NCI-H748 treated with DMSO at 0.1 percent for 48 hours (cell line): ENCODE measurements at regions not wholly inside any gene's neighbourhood (a gene's known extent, or its start where the extent isn't known, plus 50 kb on each side); places are given as distances from the start of the nearest gene placed in this dataset.
"Not testable (repeated sequence)": the region's sequence is repeated elsewhere in the genome, so short reads cannot be mapped to it uniquely, and the experiment has no call there.

Source experiments
- DNase-seq: peaks from one replicate; lab custom pipeline; 2025; lab: John Stamatoyannopoulos, UW

DNA sequence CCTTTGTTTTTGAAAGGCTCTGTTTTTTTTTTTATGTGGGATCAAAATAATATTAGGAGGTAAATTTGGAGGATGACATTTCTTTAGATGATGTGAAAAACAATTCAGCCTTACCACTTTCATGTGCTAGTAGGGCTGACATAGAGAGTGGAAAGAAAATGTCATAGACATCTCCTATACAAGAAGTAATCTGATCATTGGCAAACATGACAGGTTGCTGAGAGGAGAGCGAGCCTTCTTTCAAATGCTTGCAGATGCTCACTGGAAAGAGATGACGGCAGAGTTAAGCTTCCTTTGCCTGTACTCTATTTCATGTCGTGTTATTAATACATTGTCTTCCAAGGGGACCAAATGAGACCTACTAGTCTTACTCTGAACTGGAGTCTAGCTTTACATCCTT lies 160.1 kb upstream of the DAP start:
- no peak for DNase-seq

DNA sequence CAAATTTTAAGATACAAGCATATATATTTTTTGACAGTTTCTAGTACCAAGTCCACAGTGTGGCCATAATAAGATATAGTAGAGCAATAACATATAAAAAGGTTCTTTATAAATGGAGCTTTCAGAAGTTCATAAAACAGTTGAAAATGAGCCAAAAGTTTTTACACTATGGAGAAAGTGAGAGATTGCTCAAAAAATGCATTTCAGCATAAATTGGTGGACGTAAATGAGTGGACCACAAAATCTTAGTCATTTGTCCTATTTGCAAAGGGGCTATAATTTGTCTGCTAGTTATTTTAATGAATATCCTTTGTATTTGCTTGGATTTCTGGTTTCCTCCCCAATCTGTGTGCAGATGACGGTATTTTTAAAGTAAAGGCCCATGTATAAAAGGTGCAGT lies 159.4 kb upstream of the DAP start:
- no peak for DNase-seq

DNA sequence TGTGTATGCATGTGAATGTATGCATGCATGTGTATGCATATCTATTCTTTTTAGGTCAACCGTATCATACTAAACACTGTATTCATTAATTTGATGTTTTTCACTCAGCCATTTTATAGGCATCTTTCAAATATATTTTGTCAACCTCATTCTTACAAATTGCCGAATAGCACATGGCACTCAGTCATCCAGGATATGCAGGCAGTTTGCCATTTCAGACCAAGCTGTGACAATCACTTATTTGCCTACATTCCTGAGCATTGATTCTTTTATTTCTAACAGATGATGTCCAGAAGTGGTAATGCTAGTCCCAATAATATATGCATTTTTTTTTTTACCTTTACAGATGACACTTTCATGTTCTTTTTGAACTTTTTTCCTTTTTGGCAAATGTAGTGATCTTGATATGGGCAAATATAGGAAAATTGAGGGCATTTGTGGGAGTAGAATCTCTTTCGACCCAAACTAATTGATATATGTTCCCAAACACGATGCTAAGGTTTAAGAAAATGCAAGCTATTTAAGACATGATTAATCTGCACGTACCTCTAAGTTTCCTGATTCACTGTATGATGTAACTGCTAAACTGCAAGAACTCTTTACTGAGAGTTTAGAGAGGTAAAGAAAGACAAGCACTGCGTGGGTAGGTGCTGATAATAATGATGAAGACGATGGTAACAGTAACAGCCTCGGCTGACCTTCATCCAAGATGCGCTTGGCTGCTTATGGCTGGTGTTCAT lies 153.9 kb upstream of the DAP start:
- no peak for DNase-seq

DNA sequence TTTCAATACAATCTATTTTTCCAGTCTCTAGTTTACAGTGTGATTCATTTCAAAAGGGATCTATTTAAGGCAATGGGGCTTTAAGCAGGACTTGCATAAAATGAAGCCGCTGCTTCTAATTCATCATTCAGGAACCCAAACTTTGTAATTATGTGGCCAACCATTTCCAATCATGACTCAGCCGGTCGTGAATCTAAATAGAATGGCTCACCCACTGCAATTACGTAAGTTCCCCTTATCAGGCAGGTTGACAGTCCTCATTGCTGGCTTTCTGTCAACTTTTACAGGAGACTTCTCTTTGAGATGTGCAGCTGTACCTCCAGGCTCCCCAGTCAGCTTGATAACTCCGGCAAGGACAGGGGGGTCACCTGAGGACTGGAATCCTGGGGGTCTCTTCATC lies 152.8 kb upstream of the DAP start:
- DNase-seq: no peak

DNA sequence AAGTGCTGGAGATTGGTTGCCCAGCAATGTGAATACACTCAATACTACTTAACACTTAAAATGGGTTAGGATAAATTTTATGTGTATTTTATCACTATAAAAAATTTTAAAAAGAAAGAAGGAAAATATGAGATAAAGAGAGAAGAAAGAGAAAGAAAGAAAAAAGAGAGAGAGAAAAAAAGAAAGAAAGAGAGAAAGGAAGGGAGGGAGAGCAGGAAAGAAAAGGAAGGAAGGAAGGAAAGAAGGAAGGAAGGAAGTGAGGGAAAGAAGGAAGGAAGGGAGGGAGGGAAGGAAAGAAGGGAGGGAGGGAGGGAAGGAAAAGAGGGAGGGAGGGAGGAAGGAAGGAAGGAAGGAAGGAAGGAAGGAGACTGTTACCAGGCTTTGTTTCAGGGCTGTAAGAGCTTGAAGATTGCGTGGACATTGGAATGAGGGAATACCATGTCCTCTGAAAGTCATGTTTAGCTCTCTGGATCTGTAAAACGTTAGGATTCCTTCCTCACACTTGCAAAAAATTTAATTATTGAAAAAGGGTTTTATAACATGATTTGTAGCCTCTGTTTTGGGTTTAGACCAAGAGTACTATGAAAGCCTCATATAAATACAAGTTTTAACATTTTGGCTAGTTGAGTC lies 152.3 kb upstream of the DAP start:
- DNase-seq: no peak

DNA sequence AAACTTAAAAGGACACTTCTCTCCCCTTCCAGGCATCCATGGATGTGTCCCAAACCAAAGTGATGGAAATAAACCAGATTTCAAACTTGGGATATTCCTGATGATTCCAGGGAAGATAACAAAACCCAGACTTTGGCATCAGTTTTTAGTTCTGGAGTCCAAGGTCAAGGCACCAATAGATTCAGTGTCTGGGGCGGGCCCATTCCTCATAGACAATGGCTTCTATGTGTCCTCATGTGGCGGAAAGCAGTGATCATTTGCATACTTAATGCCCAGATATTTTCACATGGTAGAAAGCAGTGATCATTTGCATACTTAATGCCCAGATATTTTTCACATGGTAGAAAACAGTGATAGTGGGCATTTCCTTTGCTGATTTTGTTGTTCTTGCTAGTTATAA lies 151.4 kb upstream of the DAP start:
- DNase-seq: no peak

DNA sequence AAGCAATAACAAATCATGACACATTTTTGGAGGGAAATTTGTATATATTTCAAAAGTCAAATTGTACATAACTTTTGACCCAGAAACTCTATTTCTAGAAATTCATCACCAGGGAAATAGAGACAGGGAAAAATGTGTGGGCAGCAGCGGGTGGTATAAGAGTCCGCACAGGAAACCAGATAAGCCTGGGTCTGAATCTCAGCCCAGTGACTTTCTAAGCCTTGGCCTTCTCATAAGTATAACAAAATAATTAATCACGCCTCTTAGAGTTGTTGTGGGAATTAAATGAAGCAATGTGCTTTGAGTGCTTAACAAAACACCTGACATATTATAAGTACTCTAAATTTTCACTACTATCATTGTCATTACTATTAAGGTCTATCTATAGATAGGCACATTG lies 149.2 kb upstream of the DAP start:
- DNase-seq: no peak

DNA sequence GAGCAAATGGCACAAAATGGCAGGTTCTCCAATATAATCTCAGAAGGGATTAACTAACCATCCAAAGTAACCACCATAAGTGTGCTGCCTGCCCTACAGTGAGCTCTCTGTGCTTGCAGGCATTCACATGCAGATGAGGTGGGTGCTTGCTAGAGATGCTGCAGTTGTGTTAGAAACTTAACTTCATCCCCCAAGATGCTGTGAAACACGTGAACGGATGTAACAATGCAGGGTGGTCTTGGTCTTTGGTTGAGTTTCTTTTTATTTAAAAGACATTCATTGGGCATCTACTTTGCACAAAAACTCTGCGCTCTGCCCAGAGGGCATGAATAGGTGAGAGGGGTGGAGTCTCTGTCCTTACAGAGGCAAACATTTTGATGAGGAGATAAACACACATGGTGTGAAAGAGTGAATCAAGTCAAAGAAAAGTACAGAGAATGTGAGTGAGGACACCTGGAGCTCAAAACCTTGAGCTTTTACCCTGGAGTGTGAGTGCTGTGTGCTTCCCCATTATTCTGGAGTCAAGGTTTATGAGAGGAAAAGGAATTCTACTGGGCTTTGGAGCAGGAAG lies 143.9 kb upstream of the DAP start:
- no peak for DNase-seq

DNA sequence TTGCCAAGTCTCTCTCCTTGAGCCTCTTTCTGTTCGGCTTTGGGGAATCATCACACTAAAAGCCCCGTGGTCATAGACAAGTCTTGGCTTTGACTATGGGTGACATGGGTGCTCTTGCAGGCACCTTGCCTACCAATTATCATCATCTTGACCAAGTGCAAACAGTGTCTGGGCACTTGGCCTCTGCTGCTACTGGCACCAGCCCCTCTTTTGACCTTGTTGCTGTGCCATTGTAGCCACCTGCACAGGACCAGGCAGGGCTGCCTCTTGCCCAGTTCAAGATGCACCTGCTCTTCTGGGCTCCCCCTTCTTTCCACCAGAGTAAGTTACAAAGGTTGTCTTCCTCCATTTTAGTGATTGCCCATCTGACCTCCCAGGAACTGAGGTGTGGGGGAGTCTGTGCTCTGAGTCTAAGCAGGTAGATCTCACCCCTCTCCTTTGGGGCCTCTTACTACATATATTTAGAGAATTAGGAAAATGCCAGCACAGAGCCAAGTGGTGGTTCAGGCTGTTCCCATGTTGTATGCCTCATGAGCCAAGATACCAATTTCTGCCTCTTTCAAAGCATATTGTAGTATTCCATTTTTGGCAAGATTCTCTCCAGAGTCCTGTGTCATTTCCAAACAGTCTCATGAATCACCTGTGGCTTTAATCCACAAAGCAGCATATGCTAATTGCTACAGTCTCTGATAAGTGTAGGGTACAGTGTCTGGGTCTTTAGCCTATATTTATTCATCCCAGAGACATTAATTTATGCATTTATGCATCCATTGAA lies 142.9 kb upstream of the DAP start:
- DNase-seq: no peak

DNA sequence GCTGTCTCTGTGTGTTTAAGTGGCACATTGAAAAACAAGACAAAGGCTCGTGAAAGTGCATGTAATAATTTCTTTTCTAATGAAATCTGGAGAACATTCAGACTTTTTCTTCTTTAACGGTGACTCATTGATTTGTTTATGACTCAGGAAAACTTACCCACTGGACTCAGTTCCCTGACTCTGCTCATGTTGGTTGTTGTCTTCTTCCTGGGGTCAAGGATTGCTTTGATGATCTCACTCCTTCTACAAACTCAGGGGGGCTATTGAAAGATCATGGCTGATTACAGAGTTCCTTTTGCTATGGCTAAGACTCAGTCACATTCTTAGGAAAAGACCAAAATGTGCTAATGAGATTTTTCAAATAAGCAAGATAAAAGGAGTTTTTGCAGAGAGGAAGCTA lies 141.1 kb upstream of the DAP start:
- no peak for DNase-seq

DNA sequence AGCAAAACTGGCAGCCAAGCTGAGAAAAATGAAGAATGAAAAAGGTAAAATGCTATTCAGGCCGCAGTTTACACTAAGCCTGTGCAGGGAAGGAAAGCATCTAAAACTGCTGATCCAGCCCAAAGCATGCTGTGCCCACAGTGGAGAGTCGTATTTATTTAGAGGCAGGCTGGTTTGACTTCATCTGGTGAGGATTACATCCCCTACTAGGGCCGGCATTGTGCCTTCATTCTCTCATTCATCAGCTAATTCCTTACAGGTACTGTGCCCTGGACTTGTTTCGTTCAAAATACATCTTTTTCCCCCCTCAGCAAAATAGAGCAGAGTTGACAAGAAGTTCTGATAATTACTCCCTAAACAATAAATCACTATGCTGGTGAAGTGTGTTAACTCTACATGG lies 137.5 kb upstream of the DAP start:
- DNase-seq: no peak

DNA sequence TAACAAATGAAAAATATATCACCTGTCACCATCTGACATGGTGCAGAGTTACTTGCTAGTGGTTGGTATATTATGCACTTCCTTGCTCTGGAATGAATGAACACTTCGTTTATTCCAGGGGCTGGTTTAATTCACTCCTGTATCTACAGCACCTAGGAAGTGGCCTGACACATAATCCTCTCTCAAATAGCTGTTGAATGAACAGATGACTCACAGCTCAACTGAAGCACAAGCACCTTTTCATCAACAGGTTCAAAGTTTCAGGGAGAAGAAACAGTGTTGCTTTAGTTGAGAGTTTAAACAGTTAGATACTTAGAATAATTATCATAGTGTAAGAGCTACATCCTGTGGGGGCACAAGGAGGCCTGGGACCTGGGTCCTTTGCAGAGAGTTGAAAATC lies 135.0 kb upstream of the DAP start:
- no peak for DNase-seq

DNA sequence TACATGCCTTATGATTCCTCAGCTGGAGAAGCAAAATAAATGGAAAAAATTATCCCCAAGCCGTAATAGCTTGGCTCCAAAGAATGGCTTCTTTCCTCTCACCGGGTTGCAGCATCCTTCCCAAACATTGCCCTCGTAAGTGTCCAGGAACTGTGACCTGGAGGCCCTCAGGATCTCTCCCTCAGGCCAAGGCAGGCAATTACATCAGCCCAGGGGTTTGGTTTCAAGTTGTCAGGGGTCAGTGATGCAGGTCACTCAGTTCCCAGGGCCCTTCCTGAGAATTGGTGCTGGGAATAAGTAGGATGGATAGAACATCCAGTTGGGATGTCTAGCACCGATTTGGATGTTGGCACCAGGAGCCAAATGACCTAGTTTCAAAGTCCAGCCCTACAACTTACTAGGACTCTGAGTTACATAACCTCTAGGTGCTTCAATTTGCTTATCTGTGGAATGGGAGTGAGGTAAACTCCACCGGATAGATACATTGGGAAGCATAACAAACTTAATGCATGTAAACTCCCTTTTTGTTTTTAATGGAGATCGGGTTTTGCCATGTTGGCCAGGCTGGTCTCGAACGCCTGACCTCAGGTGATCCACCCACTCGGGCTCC lies 133.5 kb upstream of the DAP start:
- no peak for DNase-seq

DNA sequence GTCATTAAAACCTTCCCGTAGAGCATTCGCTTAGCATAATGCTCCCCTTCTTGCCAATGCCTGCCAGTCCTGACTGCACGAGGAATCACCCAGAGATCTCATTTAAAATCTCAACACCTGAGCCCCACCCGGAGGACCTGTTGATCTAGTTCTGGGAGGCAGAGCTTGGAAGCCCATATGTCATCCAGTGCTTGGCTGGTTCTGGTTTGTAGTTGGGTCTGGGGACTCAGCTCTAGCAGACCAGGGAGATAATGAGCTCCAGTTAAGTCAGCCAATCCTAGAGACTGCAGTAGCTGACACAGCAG lies 131.8 kb upstream of the DAP start:
- no peak for DNase-seq

DNA sequence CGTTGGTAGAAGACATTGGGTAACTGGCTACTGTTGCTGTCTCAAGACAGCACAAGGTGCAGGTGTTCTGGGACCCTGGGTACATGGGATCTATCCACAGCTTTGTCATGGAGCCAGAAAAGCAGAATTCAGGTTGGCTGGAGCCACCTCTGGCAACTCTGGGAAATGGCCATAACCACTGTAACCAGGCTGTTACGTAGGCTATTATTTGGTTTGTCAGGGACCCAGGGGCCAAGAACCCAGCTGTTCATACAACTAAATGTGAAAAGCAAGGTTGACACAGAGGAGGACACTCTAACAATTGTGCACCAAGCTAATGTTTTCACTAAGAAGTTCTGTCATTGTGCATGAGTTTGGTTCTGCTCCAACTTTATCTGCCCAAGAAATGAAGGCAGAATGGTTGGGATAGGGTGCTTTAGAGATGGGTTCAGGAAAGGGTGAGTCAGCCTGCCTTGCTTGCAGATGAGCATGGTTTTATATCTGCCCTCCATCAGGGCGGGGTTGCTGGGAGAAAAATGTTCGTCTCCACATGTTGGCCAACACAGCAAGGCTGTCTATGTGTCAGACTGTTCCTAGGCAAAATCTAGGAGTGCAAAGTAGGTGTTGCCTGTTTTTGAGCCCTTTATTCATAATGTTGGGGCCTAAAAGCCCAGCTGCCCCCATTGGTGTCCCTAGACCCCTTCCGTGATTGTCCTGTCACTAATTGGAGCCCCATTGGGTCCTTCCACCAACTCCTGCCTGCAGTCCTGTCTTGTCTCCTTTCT lies 131.3 kb upstream of the DAP start:
- DNase-seq: no peak

DNA sequence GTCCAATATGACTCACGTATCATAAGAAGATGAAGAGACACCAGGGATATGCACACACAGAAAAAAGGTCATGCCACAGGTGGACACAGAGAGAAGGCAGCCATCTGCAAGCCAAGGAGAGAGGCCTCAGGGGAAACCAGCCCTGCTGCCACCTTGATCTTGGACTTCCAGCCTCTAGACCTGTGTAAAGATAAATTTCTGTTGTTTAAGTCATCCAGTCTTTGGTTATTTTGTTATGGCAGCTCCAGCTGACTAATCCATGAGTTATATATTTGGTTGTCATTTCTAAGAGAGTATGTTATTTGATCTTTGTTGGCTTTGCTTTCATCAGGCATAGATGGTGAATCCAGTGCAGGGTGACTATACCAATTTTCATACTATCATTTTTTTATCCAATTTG lies 130.2 kb upstream of the DAP start:
- DNase-seq: no peak

DNA sequence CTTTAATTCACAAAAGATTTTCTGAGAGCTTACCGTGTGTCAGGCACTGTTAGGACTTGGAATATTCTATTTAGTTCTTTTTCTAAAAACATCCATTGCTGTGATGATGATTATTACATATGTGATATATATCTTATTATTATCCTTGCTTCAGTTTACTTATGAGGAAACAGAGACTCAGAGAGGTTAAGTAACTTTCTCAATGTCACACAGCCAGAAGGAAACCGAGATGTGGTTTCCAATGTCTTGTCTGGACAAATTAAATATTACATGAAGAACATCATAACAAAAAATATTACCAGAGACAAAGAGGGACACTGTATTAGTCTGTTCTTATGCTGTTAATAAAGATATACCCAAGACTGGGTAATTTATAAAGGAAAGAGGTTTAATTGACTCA lies 125.5 kb upstream of the DAP start:
- DNase-seq: no peak

DNA sequence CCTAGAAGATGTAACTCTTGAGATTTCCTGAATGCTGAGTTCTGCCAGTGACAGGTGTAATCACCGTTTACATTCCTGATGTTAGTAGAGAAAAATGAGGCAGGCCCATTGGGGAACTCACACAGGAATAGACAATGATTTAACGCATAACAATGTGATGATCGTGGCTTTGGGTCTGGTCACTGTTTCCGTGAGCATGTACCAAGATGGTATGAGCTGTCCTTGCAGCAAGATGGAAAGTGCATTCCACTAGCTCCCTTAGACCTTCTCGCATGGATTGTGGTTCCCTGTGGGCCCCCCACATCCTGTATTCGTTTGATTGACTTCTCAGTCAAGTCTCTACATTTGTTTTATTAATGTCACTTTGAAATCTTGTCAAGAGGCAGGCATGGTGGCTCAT lies 124.0 kb upstream of the DAP start:
- DNase-seq: no peak

DNA sequence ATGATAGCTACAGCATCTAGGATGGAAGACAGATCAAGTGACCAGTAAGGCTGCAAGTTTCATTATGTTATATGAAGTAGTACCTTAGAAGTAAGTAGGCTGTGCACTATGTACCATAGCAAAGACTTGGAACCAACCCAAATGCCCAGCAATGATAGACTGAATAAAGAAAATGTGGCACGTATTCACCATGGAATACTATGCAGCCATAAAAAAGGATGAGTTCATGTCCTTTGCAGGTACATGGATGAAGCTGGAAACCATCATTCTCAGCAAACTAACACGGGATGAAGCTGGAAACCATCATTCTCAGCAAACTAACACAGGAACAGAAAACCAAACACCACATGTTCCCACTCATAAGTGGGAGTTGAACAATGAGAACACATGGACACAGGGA lies 122.9 kb upstream of the DAP start:
- DNase-seq: not testable (repeated sequence)

DNA sequence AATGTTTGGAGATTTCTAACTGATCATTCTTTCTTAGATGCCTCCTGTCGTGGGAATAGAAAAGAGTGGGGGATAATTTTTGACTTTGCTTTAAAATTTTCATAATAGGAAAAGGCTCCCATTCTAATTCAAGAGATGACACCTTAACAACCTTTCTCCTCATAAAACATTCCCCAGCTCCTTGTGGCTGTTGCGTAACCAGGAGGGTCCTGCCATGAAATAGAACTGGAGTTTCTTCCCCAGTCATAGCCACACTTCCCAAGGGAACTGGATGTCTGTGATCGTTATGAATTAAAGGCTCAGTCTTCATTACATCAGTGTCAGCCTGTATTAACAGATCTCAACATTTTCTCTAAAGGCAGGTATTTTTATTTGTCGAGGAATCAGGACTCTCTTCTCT lies 119.9 kb upstream of the DAP start:
- DNase-seq: no peak

DNA sequence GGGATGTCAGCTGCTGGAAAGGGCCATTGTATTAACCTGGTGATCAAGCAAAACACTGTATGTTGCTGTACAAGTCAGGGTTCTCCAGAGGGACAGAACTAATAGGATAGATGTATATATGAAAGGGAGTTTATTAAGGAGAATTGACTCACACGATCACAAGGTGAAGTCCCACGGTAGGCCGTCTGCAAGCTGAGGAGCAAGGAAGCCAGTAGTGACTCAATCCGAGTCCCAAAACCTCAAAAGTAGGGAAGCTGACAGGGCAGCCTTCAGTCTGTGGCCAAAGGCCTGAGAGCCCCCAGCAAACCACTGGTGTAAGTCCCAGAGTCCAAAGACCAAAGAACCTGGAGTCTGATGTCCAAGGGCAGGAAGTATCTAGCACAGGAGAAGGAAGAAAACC lies 116.0 kb upstream of the DAP start:
- DNase-seq: not testable (repeated sequence)
